K562 (cell line): ENCODE measurements at regions not wholly inside any gene's neighbourhood (a gene's known extent, or its start where the extent isn't known, plus 50 kb on each side); places are given as distances from the start of the nearest gene placed in this dataset.

Experiments
- BRD4 ChIP-seq: fragments of 200-600 bp; sonication (generic); IDR thresholded peaks from 2 replicates; pipeline ENCODE4 v1.6.1; 2017; ENCODE audit warnings: inconsistent platforms
- KLF1 ChIP-seq: fragments of 450-650 bp; IDR thresholded peaks from 2 replicates; pipeline ENCODE4 v1.6.1; 2016; ENCODE audit warnings: missing genetic modification characterization, missing compliant biosample characterization
- LEF1 ChIP-seq: fragments of 450-650 bp; IDR thresholded peaks from 2 replicates; pipeline ENCODE4 v1.6.1; 2016; ENCODE audit warnings: mild to moderate bottlenecking
- RHOXF2B ChIP-seq: fragments of 250-450 bp; sonication (Bioruptor Pico); conservative IDR thresholded peaks from 2 replicates; pipeline ENCODE4 v1.5.1; 2021
- TBP ChIP-seq: optimal IDR thresholded peaks from 2 replicates; pipeline ENCODE3; 2011; ENCODE audit warnings: low read depth, low read length, improper control_type of control experiment
- ZNF24 ChIP-seq: fragments of 450-650 bp; IDR thresholded peaks from 2 replicates; pipeline ENCODE4 v1.6.1; 2016
- TF ChIP-seq, protein P1 (sequence below), 3 experiments: IDR thresholded peaks in 2 of 3; conservative IDR thresholded peaks in 1 of 3; 2 replicates each; pipeline ENCODE4 v1.5.1; 2011 to 2012; ENCODE audit warnings: low read length in 3 of 3, mild to moderate bottlenecking in 3 of 3, control low read depth in 2 of 3, improper control_type of control experiment in 1 of 3, inconsistent platforms in 1 of 3, low read depth in 1 of 3, mixed read lengths in 1 of 3, moderate library complexity in 1 of 3; ENCODE audit not compliant: insufficient read depth in 2 of 3
- TF ChIP-seq, protein P2 (sequence below): sonication (generic); formaldehyde crosslinking; IDR thresholded peaks from 2 replicates; pipeline ENCODE4 v1.8.0; 2023; ENCODE audit warnings: mild to moderate bottlenecking, missing genetic modification reagents
- TF ChIP-seq, protein P3 (sequence below): fragments of 200-600 bp; sonication (generic); IDR thresholded peaks from one replicate; pipeline ENCODE4 v1.6.1; 2012; ENCODE audit warnings: mild to moderate bottlenecking, low read depth, low read length, inconsistent platforms

DNA sequence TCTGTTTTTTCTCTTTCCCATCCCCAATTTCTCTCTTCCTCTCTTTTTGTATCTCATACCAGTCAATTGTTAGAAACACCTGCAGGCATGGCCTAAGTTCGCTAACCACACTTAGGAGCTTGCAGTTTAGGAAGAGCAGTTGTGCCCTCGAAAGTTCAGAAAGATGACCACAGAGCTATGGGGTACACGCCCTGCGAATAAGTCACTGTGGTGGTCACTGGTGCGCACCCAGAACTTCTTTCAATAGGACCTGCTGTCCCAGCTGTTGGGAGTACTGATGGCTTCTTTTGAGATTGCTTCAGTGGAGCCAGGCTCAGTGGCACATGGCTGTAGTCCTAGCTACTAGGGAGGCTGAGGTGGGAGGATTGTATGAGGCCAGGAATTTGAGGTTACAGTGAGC, 362.8 kb upstream of the TMTC1 start:
- TF ChIP-seq BRD4 = no peak
- TF ChIP-seq LEF1 = no peak
- TF ChIP-seq, protein P1, sequence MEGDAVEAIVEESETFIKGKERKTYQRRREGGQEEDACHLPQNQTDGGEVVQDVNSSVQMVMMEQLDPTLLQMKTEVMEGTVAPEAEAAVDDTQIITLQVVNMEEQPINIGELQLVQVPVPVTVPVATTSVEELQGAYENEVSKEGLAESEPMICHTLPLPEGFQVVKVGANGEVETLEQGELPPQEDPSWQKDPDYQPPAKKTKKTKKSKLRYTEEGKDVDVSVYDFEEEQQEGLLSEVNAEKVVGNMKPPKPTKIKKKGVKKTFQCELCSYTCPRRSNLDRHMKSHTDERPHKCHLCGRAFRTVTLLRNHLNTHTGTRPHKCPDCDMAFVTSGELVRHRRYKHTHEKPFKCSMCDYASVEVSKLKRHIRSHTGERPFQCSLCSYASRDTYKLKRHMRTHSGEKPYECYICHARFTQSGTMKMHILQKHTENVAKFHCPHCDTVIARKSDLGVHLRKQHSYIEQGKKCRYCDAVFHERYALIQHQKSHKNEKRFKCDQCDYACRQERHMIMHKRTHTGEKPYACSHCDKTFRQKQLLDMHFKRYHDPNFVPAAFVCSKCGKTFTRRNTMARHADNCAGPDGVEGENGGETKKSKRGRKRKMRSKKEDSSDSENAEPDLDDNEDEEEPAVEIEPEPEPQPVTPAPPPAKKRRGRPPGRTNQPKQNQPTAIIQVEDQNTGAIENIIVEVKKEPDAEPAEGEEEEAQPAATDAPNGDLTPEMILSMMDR (IDR thresholded peaks at IDR 0.05 in 2 of 3, conservative IDR thresholded peaks at IDR 0.05 in 1 of 3; ENCODE audit: insufficient read depth in 2 of 3, low read depth in 1 of 3, low read length in 3 of 3) = no peak
- no peak for TF ChIP-seq TBP
- no peak for TF ChIP-seq ZNF24
- TF ChIP-seq, protein P2, sequence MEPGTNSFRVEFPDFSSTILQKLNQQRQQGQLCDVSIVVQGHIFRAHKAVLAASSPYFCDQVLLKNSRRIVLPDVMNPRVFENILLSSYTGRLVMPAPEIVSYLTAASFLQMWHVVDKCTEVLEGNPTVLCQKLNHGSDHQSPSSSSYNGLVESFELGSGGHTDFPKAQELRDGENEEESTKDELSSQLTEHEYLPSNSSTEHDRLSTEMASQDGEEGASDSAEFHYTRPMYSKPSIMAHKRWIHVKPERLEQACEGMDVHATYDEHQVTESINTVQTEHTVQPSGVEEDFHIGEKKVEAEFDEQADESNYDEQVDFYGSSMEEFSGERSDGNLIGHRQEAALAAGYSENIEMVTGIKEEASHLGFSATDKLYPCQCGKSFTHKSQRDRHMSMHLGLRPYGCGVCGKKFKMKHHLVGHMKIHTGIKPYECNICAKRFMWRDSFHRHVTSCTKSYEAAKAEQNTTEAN (CRISPR knock-in tag) = no peak
- no peak for TF ChIP-seq RHOXF2B (CRISPR knock-in tag)
- TF ChIP-seq, protein P3, sequence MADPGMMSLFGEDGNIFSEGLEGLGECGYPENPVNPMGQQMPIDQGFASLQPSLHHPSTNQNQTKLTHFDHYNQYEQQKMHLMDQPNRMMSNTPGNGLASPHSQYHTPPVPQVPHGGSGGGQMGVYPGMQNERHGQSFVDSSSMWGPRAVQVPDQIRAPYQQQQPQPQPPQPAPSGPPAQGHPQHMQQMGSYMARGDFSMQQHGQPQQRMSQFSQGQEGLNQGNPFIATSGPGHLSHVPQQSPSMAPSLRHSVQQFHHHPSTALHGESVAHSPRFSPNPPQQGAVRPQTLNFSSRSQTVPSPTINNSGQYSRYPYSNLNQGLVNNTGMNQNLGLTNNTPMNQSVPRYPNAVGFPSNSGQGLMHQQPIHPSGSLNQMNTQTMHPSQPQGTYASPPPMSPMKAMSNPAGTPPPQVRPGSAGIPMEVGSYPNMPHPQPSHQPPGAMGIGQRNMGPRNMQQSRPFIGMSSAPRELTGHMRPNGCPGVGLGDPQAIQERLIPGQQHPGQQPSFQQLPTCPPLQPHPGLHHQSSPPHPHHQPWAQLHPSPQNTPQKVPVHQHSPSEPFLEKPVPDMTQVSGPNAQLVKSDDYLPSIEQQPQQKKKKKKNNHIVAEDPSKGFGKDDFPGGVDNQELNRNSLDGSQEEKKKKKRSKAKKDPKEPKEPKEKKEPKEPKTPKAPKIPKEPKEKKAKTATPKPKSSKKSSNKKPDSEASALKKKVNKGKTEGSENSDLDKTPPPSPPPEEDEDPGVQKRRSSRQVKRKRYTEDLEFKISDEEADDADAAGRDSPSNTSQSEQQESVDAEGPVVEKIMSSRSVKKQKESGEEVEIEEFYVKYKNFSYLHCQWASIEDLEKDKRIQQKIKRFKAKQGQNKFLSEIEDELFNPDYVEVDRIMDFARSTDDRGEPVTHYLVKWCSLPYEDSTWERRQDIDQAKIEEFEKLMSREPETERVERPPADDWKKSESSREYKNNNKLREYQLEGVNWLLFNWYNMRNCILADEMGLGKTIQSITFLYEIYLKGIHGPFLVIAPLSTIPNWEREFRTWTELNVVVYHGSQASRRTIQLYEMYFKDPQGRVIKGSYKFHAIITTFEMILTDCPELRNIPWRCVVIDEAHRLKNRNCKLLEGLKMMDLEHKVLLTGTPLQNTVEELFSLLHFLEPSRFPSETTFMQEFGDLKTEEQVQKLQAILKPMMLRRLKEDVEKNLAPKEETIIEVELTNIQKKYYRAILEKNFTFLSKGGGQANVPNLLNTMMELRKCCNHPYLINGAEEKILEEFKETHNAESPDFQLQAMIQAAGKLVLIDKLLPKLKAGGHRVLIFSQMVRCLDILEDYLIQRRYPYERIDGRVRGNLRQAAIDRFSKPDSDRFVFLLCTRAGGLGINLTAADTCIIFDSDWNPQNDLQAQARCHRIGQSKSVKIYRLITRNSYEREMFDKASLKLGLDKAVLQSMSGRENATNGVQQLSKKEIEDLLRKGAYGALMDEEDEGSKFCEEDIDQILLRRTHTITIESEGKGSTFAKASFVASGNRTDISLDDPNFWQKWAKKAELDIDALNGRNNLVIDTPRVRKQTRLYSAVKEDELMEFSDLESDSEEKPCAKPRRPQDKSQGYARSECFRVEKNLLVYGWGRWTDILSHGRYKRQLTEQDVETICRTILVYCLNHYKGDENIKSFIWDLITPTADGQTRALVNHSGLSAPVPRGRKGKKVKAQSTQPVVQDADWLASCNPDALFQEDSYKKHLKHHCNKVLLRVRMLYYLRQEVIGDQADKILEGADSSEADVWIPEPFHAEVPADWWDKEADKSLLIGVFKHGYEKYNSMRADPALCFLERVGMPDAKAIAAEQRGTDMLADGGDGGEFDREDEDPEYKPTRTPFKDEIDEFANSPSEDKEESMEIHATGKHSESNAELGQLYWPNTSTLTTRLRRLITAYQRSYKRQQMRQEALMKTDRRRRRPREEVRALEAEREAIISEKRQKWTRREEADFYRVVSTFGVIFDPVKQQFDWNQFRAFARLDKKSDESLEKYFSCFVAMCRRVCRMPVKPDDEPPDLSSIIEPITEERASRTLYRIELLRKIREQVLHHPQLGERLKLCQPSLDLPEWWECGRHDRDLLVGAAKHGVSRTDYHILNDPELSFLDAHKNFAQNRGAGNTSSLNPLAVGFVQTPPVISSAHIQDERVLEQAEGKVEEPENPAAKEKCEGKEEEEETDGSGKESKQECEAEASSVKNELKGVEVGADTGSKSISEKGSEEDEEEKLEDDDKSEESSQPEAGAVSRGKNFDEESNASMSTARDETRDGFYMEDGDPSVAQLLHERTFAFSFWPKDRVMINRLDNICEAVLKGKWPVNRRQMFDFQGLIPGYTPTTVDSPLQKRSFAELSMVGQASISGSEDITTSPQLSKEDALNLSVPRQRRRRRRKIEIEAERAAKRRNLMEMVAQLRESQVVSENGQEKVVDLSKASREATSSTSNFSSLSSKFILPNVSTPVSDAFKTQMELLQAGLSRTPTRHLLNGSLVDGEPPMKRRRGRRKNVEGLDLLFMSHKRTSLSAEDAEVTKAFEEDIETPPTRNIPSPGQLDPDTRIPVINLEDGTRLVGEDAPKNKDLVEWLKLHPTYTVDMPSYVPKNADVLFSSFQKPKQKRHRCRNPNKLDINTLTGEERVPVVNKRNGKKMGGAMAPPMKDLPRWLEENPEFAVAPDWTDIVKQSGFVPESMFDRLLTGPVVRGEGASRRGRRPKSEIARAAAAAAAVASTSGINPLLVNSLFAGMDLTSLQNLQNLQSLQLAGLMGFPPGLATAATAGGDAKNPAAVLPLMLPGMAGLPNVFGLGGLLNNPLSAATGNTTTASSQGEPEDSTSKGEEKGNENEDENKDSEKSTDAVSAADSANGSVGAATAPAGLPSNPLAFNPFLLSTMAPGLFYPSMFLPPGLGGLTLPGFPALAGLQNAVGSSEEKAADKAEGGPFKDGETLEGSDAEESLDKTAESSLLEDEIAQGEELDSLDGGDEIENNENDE = no peak
- no peak for TF ChIP-seq KLF1 (tag)
